ENCODE measurements at regions not wholly inside any gene's neighbourhood (a gene's known extent, or its start where the extent isn't known, plus 50 kb on each side); places are given as distances from the start of the nearest gene placed in this dataset.

DNA sequence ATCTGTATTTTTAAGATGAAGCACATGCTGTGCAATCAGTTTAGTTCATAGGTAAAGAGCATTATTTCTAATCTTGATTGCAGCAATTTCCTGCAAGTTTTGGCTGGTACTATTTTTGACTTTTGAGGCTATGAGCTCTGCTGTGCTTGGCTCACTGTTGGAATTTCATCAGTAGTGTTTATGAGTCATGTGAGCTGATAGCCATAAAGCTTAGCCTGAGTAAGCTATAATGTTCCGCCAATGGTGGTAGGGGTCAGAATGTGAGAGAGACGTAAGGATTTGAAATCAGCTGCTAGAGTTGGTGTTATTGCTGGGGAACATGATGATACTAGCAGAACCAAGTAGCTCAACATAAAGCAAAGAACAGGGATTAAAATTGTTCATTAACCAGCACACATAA is 590.9 kb upstream of the GNPDA2 start:
- TF ChIP-seq, protein P1, sequence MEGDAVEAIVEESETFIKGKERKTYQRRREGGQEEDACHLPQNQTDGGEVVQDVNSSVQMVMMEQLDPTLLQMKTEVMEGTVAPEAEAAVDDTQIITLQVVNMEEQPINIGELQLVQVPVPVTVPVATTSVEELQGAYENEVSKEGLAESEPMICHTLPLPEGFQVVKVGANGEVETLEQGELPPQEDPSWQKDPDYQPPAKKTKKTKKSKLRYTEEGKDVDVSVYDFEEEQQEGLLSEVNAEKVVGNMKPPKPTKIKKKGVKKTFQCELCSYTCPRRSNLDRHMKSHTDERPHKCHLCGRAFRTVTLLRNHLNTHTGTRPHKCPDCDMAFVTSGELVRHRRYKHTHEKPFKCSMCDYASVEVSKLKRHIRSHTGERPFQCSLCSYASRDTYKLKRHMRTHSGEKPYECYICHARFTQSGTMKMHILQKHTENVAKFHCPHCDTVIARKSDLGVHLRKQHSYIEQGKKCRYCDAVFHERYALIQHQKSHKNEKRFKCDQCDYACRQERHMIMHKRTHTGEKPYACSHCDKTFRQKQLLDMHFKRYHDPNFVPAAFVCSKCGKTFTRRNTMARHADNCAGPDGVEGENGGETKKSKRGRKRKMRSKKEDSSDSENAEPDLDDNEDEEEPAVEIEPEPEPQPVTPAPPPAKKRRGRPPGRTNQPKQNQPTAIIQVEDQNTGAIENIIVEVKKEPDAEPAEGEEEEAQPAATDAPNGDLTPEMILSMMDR (IDR thresholded peaks at IDR 0.05): no peak
- Histone ChIP-seq H3K36me3 (ENCODE audit: insufficient read depth in 1 of 2, low read depth in 1 of 2) (no peaks in the 10 kb centered on the region), H3K9me3 (no peaks in the 10 kb centered on the region), H3K27ac (no peak overlapping the region), H3K4me3 (no peak overlapping the region), H3K27me3 (ENCODE audit: insufficient read depth in 3 of 3, low read length in 2 of 3) (no peaks in the 10 kb centered on the region), H3K4me1 (no peaks in the 10 kb centered on the region)
- intact Hi-C loops (cut with DNase I): no loop called here
- no peak for ATAC-seq
- no peak for DNase-seq
- 36 to 43% (median 40%) methylated on average over 2 of the region's 2 CpGs for WGBS, 3 donors

DNA sequence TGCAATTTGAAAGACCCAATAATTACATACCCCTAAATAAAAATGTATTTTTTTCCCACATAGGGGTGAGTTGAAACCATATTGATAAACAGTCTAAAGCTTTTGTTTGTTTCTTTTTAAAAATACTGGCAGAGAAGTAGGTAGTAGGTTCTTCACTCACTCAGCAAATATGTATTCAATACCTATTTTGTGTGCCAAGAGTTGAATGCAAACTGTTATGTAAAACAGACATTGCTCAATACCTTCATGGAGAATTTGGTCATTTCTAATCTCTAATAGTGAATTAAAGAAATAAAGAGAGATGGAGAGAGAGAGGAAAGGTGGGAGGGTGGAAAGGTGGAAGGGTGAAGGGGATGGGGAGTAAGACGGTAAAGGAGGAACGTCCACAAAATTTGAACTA is 589.9 kb upstream of the GNPDA2 start:
- no peaks in the 10 kb centered on the region for H3K27me3 ChIP-seq (ENCODE audit: insufficient read depth in 3 of 3, low read length in 2 of 3)
- no peaks in the 10 kb centered on the region for H3K4me1 ChIP-seq
- WGBS, 3 donors: 95 to 98% (median 95%) methylated on average over 2 of the region's 2 CpGs
- no peaks in the 10 kb centered on the region for H3K36me3 ChIP-seq (ENCODE audit: insufficient read depth in 1 of 2, low read depth in 1 of 2)
- no peaks in the 10 kb centered on the region for H3K9me3 ChIP-seq
- TF ChIP-seq, protein P1 (IDR thresholded peaks at IDR 0.05): no peak
- DNase-seq: no peak
- intact Hi-C loops (cut with DNase I): no loop called here
- ATAC-seq: no peak
- H3K27ac ChIP-seq: no peak overlapping the region
- no peak overlapping the region for H3K4me3 ChIP-seq

- no peak for ATAC-seq
- WGBS, 3 donors: 92 to 96% (median 93%) methylated on average over 1 of the region's 1 CpG
Observed at GRCh38 chr4:45302828-45303227, 576.5 kb upstream of the GNPDA2 start.

GRCh38 chr4:45294464-45294863 is 568.1 kb upstream of the GNPDA2 start:
- no peaks in the 10 kb centered on the region for H3K36me3 ChIP-seq (ENCODE audit: insufficient read depth in 1 of 2, low read depth in 1 of 2)
- ATAC-seq (no peak), DNase-seq (no peak)
- no peaks in the 10 kb centered on the region for H3K27me3 ChIP-seq (ENCODE audit: insufficient read depth in 3 of 3, low read length in 2 of 3)
- no peaks in the 10 kb centered on the region for H3K4me1 ChIP-seq
- TF ChIP-seq, protein P1 (IDR thresholded peaks at IDR 0.05): no peak
- WGBS, 3 donors: 24 to 41% (median 24%) methylated on average over 1 of the region's 1 CpG
- no peak overlapping the region for H3K4me3 ChIP-seq
- H3K27ac ChIP-seq: no peak overlapping the region
- H3K9me3 ChIP-seq: no peaks in the 10 kb centered on the region
- intact Hi-C loops (cut with DNase I): no loop called here

More at GRCh38 chr4:45302828-45303227, 576.5 kb upstream of the GNPDA2 start:
- no peaks in the 10 kb centered on the region for H3K9me3 ChIP-seq
- TF ChIP-seq, protein P1 (IDR thresholded peaks at IDR 0.05): no peak
- no peak overlapping the region for H3K4me3 ChIP-seq
- H3K27me3 ChIP-seq (ENCODE audit: insufficient read depth in 3 of 3, low read length in 2 of 3): no peaks in the 10 kb centered on the region
- no peak for DNase-seq
- H3K27ac ChIP-seq: no peak overlapping the region
- H3K36me3 ChIP-seq (ENCODE audit: insufficient read depth in 1 of 2, low read depth in 1 of 2): no peaks in the 10 kb centered on the region
- intact Hi-C loops (cut with DNase I): no loop called here
- no peaks in the 10 kb centered on the region for H3K4me1 ChIP-seq

DNA sequence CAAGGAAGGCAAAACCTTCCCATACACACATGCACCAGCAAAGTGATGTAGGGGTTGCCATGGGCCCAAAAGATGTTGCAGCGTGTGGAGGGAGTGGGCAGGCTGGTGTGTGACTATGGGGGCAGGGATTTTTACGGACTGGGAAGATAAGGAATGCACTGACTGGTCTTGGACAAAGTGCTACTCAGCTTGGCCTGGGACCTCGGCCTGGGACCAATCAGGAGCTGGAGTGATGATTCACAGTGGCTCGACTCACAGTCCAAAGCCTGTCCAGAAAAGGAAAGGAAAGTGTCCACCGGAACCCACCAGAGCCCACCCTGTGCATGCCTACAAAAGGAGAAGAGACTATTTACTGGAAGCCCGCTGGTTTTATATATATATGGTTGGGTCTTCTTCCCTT is 567.0 kb upstream of the GNPDA2 start:
- WGBS, 3 donors: 84 to 94% (median 87%) methylated on average over 6 of the region's 6 CpGs
- ATAC-seq (no peak), DNase-seq (no peak)
- Histone ChIP-seq H3K4me1 (no peaks in the 10 kb centered on the region), H3K4me3 (no peak overlapping the region), H3K9me3 (no peaks in the 10 kb centered on the region), H3K36me3 (ENCODE audit: insufficient read depth in 1 of 2, low read depth in 1 of 2) (no peaks in the 10 kb centered on the region), H3K27me3 (ENCODE audit: insufficient read depth in 3 of 3, low read length in 2 of 3) (no peaks in the 10 kb centered on the region), H3K27ac (no peak overlapping the region)
- intact Hi-C loops (cut with DNase I): no loop called here
- TF ChIP-seq, protein P1 (IDR thresholded peaks at IDR 0.05): no peak
